HepG2 (cell line): ENCODE measurements at regions not wholly inside any gene's neighbourhood (a gene's known extent, or its start where the extent isn't known, plus 50 kb on each side); places are given as distances from the start of the nearest gene placed in this dataset.

Source experiments
- ATAC-seq: fragments of 200-7000 bp; cut with Tn5 transposase; 3 replicates; pipeline ENCODE4 v1.9.1; 2020; ENCODE audit warnings: mild to moderate bottlenecking, moderate library complexity
- BruUV-seq: library from RNA; stranded (reverse); fragments of 400-500 nt; replicated peaks from 2 replicates; lab custom pipeline; 2021; lab: Mats Ljungman, UMichigan
- CTCF ChIA-PET: fragments of 300-600 bp; formaldehyde crosslinking; extraction: SDS; loops from one replicate; lab custom pipeline; 2021; ENCODE audit warnings: low total read pairs, inconsistent platforms, low intra/inter-chr PET ratio; lab: Yijun Ruan, JAX
- POLR2A ChIA-PET: fragments of 350-600 bp; sonication (Branson Sonifier 250); formaldehyde crosslinking; loops from one replicate; lab custom pipeline; 2020; ENCODE audit warnings: antibody characterized with exemption, inconsistent platforms; lab: Yijun Ruan, JAX
- DNase-seq: peaks from one replicate; pipeline ENCODE4 v3.0.0-alpha.2; 2015; ENCODE audit warnings: low spot score
- FAIRE-seq: peaks from 3 replicates; lab custom pipeline; 2011; peaks lifted over from hg19 to GRCh38; lab: Jason Lieb, UNC
- H2AFZ ChIP-seq: one replicate; pipeline ENCODE4 v1.6.1; 2011; ENCODE audit warnings: low read length, inconsistent platforms
- H3K27ac ChIP-seq: fragments of 300-600 bp; 3 replicates; pipeline ENCODE4 v1.8.0; 2011; ENCODE audit warnings: mixed run types, mild to moderate bottlenecking, mixed read lengths, low read length, inconsistent platforms; ENCODE audit not compliant: insufficient read depth; ENCODE audit errors: extremely low read length
- H3K27me3 ChIP-seq, 2 experiments: fragments of 200-600 bp in 1 of 2; 2 replicates in 1 of 2; 3 replicates in 1 of 2; pipeline versions ENCODE4 v1.6.0 to v1.8.0; 2011; ENCODE audit warnings: low read length in 2 of 2, mild to moderate bottlenecking in 2 of 2, moderate library complexity in 2 of 2, inconsistent platforms in 1 of 2; ENCODE audit not compliant: insufficient read depth in 2 of 2, control insufficient read depth in 1 of 2
- H3K36me3 ChIP-seq, 2 experiments: fragments of 200-600 bp in 1 of 2; replicated peaks in 1 of 2; 2 replicates in 1 of 2; 3 replicates in 1 of 2; pipeline versions ENCODE4 v1.5.1 to v1.8.0; 2011; ENCODE audit warnings: low read length in 2 of 2, inconsistent platforms in 1 of 2; ENCODE audit not compliant: insufficient read depth in 2 of 2, control insufficient read depth in 1 of 2
- H3K4me1 ChIP-seq: 2 replicates; pipeline ENCODE4 v1.5.1; 2012; ENCODE audit warnings: low read length, inconsistent platforms; ENCODE audit not compliant: insufficient read depth
- H3K4me2 ChIP-seq: 2 replicates; pipeline ENCODE4 v1.6.0; 2011; ENCODE audit warnings: low read depth, low read length, inconsistent platforms
- H3K4me3 ChIP-seq, 3 experiments: fragments of 200-600 bp in 1 of 3; sonication (generic), shearing (Covaris generic) in 1 of 3; replicated peaks in 1 of 3; 2 replicates each; pipeline ENCODE4 v1.5.1; 2011 to 2016; ENCODE audit warnings: low read length in 3 of 3, inconsistent platforms in 2 of 3, low read depth in 2 of 3, mild to moderate bottlenecking in 2 of 3, control low read depth in 1 of 3, mixed read lengths in 1 of 3; ENCODE audit not compliant: insufficient read depth in 1 of 3
- H3K79me2 ChIP-seq: one replicate; pipeline ENCODE4 v1.6.1; 2011; ENCODE audit warnings: low read length, inconsistent platforms; ENCODE audit not compliant: insufficient read depth
- H3K9ac ChIP-seq: 2 replicates; pipeline ENCODE4 v1.6.0; 2011; ENCODE audit warnings: mild to moderate bottlenecking, low read depth, low read length, inconsistent platforms; ENCODE audit not compliant: insufficient read depth
- H3K9me3 ChIP-seq: 2 replicates; pipeline ENCODE4 v1.5.1; 2012; ENCODE audit warnings: mild to moderate bottlenecking, low read length
- H4K20me1 ChIP-seq: 2 replicates; pipeline ENCODE4 v1.6.0; 2011; ENCODE audit warnings: inconsistent platforms, mild to moderate bottlenecking, low read length, moderate library complexity; ENCODE audit not compliant: insufficient read depth
- NFRKB ChIP-seq: fragments of 450-650 bp; IDR thresholded peaks from 2 replicates; pipeline ENCODE4 v1.6.1; 2017
- NRL ChIP-seq: sonication (generic); formaldehyde crosslinking; IDR thresholded peaks from 2 replicates; pipeline ENCODE4 v1.5.0; 2020; ENCODE audit warnings: missing genetic modification reagents, mild to moderate bottlenecking, moderate library complexity, borderline replicate concordance
- PTBP1 ChIP-seq: fragments of 200-400 bp; formaldehyde crosslinking; IDR thresholded peaks from 2 replicates; pipeline ENCODE4 v1.6.1; 2018; ENCODE audit warnings: low read length, low read depth; ENCODE audit not compliant: poor library complexity, severe bottlenecking
- RFXAP ChIP-seq: sonication (generic); formaldehyde crosslinking; IDR thresholded peaks from 2 replicates; pipeline ENCODE4 v1.4.0; 2020; ENCODE audit warnings: missing genetic modification reagents, borderline replicate concordance
- TMF1 ChIP-seq: sonication (generic); formaldehyde crosslinking; IDR thresholded peaks from 2 replicates; pipeline ENCODE4 v1.8.1; 2022; ENCODE audit warnings: low read depth, missing genetic modification reagents
- WGBS: methylation state at CpG from one replicate; pipeline ENCODE4 v1.1.6; 2017; ENCODE audit warnings: low lambda C conversion rate; 5-methylcytosine and 5-hydroxymethylcytosine counted together
- in situ Hi-C: cut with HindIII; loops from 2 replicates; pipeline ENCODE4 v1.10.0; 2017; ENCODE audit warnings: low pct_unique_long_range_greater_than_20kb; ENCODE audit not compliant: extremely low pct_ligation_motif_present
- intact Hi-C: fragments of 100-400 bp; cut with micrococcal nuclease; formaldehyde crosslinking; loops from one replicate; pipeline ENCODE4 v1.10.0; 2022; ENCODE audit not compliant: unreplicated experiment
- TF ChIP-seq, protein P1 (sequence below): sonication (generic); formaldehyde crosslinking; IDR thresholded peaks from 2 replicates; pipeline ENCODE4 v1.5.1; 2020; ENCODE audit warnings: mild to moderate bottlenecking, missing genetic modification reagents
- TF ChIP-seq, protein P2 (sequence below): sonication (generic); formaldehyde crosslinking; IDR thresholded peaks from 2 replicates; pipeline ENCODE4 v1.8.1; 2023; ENCODE audit warnings: mild to moderate bottlenecking, missing genetic modification reagents
- TF ChIP-seq, protein P3 (sequence below): sonication (generic); formaldehyde crosslinking; IDR thresholded peaks from 2 replicates; pipeline ENCODE4 v1.4.0; 2020; ENCODE audit warnings: low read depth, missing genetic modification reagents
- TF ChIP-seq, protein P4 (sequence below): sonication (generic); formaldehyde crosslinking; IDR thresholded peaks from 2 replicates; pipeline ENCODE4 v1.4.0; 2020; ENCODE audit warnings: missing genetic modification reagents, borderline replicate concordance

DNA sequence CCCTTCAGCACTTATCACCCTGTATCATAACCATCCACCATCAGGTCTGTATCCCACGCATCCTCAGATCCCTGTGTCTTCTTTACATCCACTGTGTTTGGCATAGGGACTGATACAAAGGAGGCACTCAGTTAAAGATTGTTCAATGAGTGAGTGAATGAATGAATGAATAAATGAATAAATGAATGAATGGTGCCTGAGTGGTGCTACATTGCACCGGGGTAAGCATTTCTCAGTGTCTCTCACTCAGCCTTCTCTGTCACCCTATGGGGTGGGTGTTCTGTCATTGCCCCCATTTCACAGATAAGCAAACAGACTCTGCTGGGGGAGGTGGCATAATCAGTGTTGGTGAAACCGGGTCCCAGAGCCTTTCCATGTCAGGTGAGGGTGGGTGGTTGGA lies 56.6 kb upstream of the ID3 start:
- no peaks in the 10 kb centered on the region for H3K79me2 ChIP-seq
- in situ Hi-C loops, result no loop called here
- H3K36me3 ChIP-seq, result no peaks in the 10 kb centered on the region
- TF ChIP-seq, protein P1, sequence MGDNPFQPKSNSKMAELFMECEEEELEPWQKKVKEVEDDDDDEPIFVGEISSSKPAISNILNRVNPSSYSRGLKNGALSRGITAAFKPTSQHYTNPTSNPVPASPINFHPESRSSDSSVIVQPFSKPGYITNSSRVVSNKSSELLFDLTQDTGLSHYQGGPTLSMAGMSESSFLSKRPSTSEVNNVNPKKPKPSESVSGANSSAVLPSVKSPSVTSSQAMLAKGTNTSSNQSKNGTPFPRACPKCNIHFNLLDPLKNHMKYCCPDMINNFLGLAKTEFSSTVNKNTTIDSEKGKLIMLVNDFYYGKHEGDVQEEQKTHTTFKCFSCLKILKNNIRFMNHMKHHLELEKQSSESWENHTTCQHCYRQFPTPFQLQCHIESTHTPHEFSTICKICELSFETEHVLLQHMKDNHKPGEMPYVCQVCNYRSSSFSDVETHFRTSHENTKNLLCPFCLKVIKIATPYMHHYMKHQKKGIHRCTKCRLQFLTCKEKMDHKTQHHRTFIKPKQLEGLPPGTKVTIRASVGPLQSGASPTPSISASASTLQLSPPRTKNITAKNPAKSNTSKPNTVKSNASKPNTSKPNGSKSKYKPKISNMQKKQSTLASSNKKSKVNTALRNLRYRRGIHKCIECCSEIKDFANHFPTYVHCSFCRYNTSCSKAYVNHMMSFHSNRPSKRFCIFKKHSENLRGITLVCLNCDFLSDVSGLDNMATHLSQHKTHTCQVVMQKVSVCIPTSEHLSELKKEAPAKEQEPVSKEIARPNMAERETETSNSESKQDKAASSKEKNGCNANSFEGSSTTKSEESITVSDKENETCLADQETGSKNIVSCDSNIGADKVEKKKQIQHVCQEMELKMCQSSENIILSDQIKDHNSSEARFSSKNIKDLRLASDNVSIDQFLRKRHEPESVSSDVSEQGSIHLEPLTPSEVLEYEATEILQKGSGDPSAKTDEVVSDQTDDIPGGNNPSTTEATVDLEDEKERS (CRISPR knock-in tag), result no peak
- TF ChIP-seq, protein P2, sequence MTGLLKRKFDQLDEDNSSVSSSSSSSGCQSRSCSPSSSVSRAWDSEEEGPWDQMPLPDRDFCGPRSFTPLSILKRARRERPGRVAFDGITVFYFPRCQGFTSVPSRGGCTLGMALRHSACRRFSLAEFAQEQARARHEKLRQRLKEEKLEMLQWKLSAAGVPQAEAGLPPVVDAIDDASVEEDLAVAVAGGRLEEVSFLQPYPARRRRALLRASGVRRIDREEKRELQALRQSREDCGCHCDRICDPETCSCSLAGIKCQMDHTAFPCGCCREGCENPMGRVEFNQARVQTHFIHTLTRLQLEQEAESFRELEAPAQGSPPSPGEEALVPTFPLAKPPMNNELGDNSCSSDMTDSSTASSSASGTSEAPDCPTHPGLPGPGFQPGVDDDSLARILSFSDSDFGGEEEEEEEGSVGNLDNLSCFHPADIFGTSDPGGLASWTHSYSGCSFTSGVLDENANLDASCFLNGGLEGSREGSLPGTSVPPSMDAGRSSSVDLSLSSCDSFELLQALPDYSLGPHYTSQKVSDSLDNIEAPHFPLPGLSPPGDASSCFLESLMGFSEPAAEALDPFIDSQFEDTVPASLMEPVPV, result no peak
- TF ChIP-seq NRL (CRISPR knock-in tag) (no peak), RFXAP (CRISPR knock-in tag) (no peak), NFRKB (no peak), PTBP1 (no peak), TMF1 (no peak)
- TF ChIP-seq, protein P3, sequence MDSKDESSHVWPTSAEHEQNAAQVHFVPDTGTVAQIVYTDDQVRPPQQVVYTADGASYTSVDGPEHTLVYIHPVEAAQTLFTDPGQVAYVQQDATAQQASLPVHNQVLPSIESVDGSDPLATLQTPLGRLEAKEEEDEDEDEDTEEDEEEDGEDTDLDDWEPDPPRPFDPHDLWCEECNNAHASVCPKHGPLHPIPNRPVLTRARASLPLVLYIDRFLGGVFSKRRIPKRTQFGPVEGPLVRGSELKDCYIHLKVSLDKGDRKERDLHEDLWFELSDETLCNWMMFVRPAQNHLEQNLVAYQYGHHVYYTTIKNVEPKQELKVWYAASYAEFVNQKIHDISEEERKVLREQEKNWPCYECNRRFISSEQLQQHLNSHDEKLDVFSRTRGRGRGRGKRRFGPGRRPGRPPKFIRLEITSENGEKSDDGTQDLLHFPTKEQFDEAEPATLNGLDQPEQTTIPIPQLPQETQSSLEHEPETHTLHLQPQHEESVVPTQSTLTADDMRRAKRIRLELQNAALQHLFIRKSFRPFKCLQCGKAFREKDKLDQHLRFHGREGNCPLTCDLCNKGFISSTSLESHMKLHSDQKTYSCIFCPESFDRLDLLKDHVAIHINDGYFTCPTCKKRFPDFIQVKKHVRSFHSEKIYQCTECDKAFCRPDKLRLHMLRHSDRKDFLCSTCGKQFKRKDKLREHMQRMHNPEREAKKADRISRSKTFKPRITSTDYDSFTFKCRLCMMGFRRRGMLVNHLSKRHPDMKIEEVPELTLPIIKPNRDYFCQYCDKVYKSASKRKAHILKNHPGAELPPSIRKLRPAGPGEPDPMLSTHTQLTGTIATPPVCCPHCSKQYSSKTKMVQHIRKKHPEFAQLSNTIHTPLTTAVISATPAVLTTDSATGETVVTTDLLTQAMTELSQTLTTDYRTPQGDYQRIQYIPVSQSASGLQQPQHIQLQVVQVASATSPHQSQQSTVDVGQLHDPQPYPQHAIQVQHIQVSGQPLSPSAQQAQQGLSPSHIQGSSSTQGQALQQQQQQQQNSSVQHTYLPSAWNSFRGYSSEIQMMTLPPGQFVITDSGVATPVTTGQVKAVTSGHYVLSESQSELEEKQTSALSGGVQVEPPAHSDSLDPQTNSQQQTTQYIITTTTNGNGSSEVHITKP (CRISPR knock-in tag), result no peak
- TF ChIP-seq, protein P4, sequence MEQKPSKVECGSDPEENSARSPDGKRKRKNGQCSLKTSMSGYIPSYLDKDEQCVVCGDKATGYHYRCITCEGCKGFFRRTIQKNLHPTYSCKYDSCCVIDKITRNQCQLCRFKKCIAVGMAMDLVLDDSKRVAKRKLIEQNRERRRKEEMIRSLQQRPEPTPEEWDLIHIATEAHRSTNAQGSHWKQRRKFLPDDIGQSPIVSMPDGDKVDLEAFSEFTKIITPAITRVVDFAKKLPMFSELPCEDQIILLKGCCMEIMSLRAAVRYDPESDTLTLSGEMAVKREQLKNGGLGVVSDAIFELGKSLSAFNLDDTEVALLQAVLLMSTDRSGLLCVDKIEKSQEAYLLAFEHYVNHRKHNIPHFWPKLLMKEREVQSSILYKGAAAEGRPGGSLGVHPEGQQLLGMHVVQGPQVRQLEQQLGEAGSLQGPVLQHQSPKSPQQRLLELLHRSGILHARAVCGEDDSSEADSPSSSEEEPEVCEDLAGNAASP (CRISPR knock-in tag), result no peak
- TF ChIP-seq, all 625 proteins: peak for 0
- POLR2A ChIA-PET, result no interaction called here
- FAIRE-seq (no peak), DNase-seq (no peak), ATAC-seq (no peak)
- Histone ChIP-seq H3K9me3 (no peaks in the 10 kb centered on the region), H3K27ac (no peak overlapping the region), H3K4me1 (peaks cover 9% of the 10 kb centered on the region), H3K9ac (no peak overlapping the region), H4K20me1 (no peaks in the 10 kb centered on the region), H3K4me2 (no peak overlapping the region), H3K27me3 (peaks cover 16 to 58% of the 10 kb centered on the region in 2 experiments), H3K4me3 (no peak overlapping the region), H2AFZ (no peak overlapping the region)
- CTCF ChIA-PET, result no interaction called here
- WGBS, result 30% methylated on average over 3 of the region's 3 CpGs
- no TSS peak for BruUV-seq
- intact Hi-C loops, result no loop called here
